ENCODE measurements at regions not wholly inside any gene's neighbourhood (a gene's known extent, or its start where the extent isn't known, plus 50 kb on each side); places are given as distances from the start of the nearest gene placed in this dataset.

- Histone ChIP-seq H3K27me3 (ENCODE audit: control insufficient read depth in 2 of 2, insufficient read depth in 2 of 2, low read length in 2 of 2) (no peaks in the 10 kb centered on the region), H3K4me1 (ENCODE audit: control insufficient read depth, extremely low read depth, insufficient read depth, low read length) (peaks cover 31% of the 10 kb centered on the region), H3K4me3 (replicated peaks in 1 of 3; ENCODE audit: insufficient read depth in 1 of 3, low read depth in 1 of 3, low read length in 3 of 3) (no peak overlapping the region), H3K9me1 (replicated peaks; ENCODE audit: control insufficient read depth, extremely low read depth, insufficient read depth, low read length) (no peaks in the 10 kb centered on the region), H3K79me2 (ENCODE audit: control insufficient read depth, insufficient read depth, low read length) (no peaks in the 10 kb centered on the region), H3K27ac (ENCODE audit: insufficient read depth, low read depth, low read length) (no peak overlapping the region), H3K4me2 (ENCODE audit: insufficient read depth, low read length) (no peak overlapping the region), H3K9ac (replicated peaks; ENCODE audit: extremely low read depth, insufficient read depth, low read length) (no peak overlapping the region), H2AFZ (ENCODE audit: low read depth, low read length) (no peak overlapping the region), H3K36me3 (ENCODE audit: control insufficient read depth in 2 of 2, extremely low read depth in 1 of 2, insufficient read depth in 2 of 2, low read length in 2 of 2) (no peaks in the 10 kb centered on the region), H3K9me3 (replicated peaks; ENCODE audit: control insufficient read depth, insufficient read depth, low read length) (no peaks in the 10 kb centered on the region), H4K20me1 (replicated peaks; ENCODE audit: control insufficient read depth, extremely low read depth, insufficient read depth, low read length) (no peaks in the 10 kb centered on the region)
- intact Hi-C loops (cut with micrococcal nuclease) (loop anchor here (10.0 kb wide), 1 partner anchor 603 kb away; no protein-coding TSS in a partner anchor), dilution Hi-C loops (cut with MboI; ENCODE audit: extremely low pct_ligation_motif_present, low sequenced_read_pairs) (no loop called here)
- ChIA-PET POLR2A (no interaction called here), CTCF (interaction anchor here (0.7 kb wide), 1 partner anchor 11 kb away, joined by 3 read pairs; no protein-coding TSS in a partner anchor)
- FAIRE-seq (no peak), DNase-seq (ENCODE audit: low read depth, low spot score) (no peak)
- TF ChIP-seq GATA2 (IDR thresholded peaks at IDR 0.05; ENCODE audit: insufficient read depth, insufficient read length, low read depth, low read length) (no peak), POLR2AphosphoS5 (IDR thresholded peaks at IDR 0.05; ENCODE audit: insufficient read depth, low read depth, low read length) (no peak), FOS (IDR thresholded peaks at IDR 0.05; ENCODE audit: borderline replicate concordance, insufficient read depth, low read length) (no peak), EZH2 (IDR thresholded peaks at IDR 0.05; ENCODE audit: borderline replicate concordance, low read depth, low read length, severe bottlenecking) (no peak), POLR2A (IDR thresholded peaks at IDR 0.05; ENCODE audit: low read depth, low read length) (no peak), MYC (IDR thresholded peaks at IDR 0.05; ENCODE audit: low read depth, low read length) (no peak), JUN (IDR thresholded peaks at IDR 0.05; ENCODE audit: borderline replicate concordance, insufficient read depth, insufficient read length, low read depth) (no peak)
- TF ChIP-seq, protein P1, sequence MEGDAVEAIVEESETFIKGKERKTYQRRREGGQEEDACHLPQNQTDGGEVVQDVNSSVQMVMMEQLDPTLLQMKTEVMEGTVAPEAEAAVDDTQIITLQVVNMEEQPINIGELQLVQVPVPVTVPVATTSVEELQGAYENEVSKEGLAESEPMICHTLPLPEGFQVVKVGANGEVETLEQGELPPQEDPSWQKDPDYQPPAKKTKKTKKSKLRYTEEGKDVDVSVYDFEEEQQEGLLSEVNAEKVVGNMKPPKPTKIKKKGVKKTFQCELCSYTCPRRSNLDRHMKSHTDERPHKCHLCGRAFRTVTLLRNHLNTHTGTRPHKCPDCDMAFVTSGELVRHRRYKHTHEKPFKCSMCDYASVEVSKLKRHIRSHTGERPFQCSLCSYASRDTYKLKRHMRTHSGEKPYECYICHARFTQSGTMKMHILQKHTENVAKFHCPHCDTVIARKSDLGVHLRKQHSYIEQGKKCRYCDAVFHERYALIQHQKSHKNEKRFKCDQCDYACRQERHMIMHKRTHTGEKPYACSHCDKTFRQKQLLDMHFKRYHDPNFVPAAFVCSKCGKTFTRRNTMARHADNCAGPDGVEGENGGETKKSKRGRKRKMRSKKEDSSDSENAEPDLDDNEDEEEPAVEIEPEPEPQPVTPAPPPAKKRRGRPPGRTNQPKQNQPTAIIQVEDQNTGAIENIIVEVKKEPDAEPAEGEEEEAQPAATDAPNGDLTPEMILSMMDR (IDR thresholded peaks at IDR 0.05; ENCODE audit: extremely low read depth in 1 of 2, insufficient read depth in 1 of 2, low read depth in 1 of 2, low read length in 2 of 2): no peak
- TF ChIP-seq, protein P2, sequence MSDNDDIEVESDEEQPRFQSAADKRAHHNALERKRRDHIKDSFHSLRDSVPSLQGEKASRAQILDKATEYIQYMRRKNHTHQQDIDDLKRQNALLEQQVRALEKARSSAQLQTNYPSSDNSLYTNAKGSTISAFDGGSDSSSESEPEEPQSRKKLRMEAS (IDR thresholded peaks at IDR 0.05; ENCODE audit: insufficient read depth, insufficient read length): no peak
- BruUV-seq (replicated peaks): no TSS peak
Observed at GRCh38 chr20:12057778-12058177, 140.1 kb downstream of the BTBD3 start.
